GM21723 (cell line): ENCODE measurements at regions not wholly inside any gene's neighbourhood (a gene's known extent, or its start where the extent isn't known, plus 50 kb on each side); places are given as distances from the start of the nearest gene placed in this dataset.

Experiments
- ATAC-seq: cut with Tn5 transposase; IDR thresholded peaks from one replicate; pipeline ENCODE4 v1.9.1; 2021; ENCODE audit warnings: mild to moderate bottlenecking, moderate library complexity; ENCODE audit not compliant: unreplicated experiment

GRCh38 chr1:37404711-37405110, 69.7 kb upstream of the ZC3H12A start:
- ATAC-seq, result no peak

- no peak for ATAC-seq
Observed at GRCh38 chr1:37410105-37410504, 64.3 kb upstream of the ZC3H12A start.

- no peak for ATAC-seq
Observed at GRCh38 chr1:37410815-37411214, 63.6 kb upstream of the ZC3H12A start.

- no peak for ATAC-seq
Observed at GRCh38 chr1:37415611-37416244, 58.7 kb upstream of the ZC3H12A start.

GRCh38 chr1:37420456-37420855, 53.9 kb upstream of the ZC3H12A start:
- no peak for ATAC-seq

- ATAC-seq, result no peak
Observed at GRCh38 chr1:37423810-37424209, 50.6 kb upstream of the ZC3H12A start.

- no peak for ATAC-seq
Observed at GRCh38 chr1:37424523-37424922, 49.9 kb upstream of the ZC3H12A start.
